B cell (primary cell): ENCODE measurements at regions not wholly inside any gene's neighbourhood (a gene's known extent, or its start where the extent isn't known, plus 50 kb on each side); places are given as distances from the start of the nearest gene placed in this dataset.

Source experiments
- ATAC-seq: fragments of 200-7000 bp; cut with Tn5 transposase; one replicate; pipeline ENCODE4 v1.10.0; 2021; ENCODE audit warnings: low read depth, mild to moderate bottlenecking, moderate number of reproducible peaks, moderate library complexity
- CTCF ChIA-PET: fragments of 350-600 bp; sonication (Branson Sonifier 250); formaldehyde crosslinking; loops from one replicate; lab custom pipeline; 2021; ENCODE audit warnings: antibody characterized with exemption, inconsistent platforms; lab: Charles Lee
- POLR2A ChIA-PET: fragments of 350-600 bp; sonication (Branson Sonifier 250); formaldehyde crosslinking; loops from one replicate; lab custom pipeline; 2021; ENCODE audit warnings: antibody characterized with exemption; lab: Charles Lee
- DNase-seq: peaks from one replicate; pipeline ENCODE4 v3.0.0; 2013
- H2AFZ ChIP-seq: 2 replicates; pipeline ENCODE4 v1.6.1; 2012; ENCODE audit warnings: mild to moderate bottlenecking, low read depth, low read length; ENCODE audit not compliant: insufficient read depth, poor library complexity, severe bottlenecking
- H3K27ac ChIP-seq, 2 donors: 1 replicate in 1 of 2; 2 replicates in 1 of 2; pipeline ENCODE4 v1.5.1; 2012 to 2013; ENCODE audit warnings: low read length in 2 of 2, mild to moderate bottlenecking in 2 of 2, moderate library complexity in 1 of 2
- H3K27me3 ChIP-seq, 4 experiments: fragments of 200-600 bp in 1 of 4; sonication (generic) in 1 of 4; replicated peaks in 1 of 4; 1 replicate in 2 of 4; 2 replicates in 2 of 4; pipeline versions ENCODE4 v1.6.1 to v1.7.0; 2013 to 2016; ENCODE audit warnings: low read length in 3 of 4, mild to moderate bottlenecking in 2 of 4, mixed read lengths in 1 of 4, moderate library complexity in 1 of 4; ENCODE audit not compliant: insufficient read depth in 4 of 4, control insufficient read depth in 3 of 4; ENCODE audit errors: control extremely low read depth in 1 of 4
- H3K36me3 ChIP-seq, 2 experiments: replicated peaks in 1 of 2; 1 replicate in 1 of 2; 2 replicates in 1 of 2; pipeline versions ENCODE4 v1.6.1 to v1.7.1; 2013; ENCODE audit warnings: low read length in 1 of 2; ENCODE audit not compliant: insufficient read depth in 2 of 2, control insufficient read depth in 1 of 2; ENCODE audit errors: control extremely low read depth in 1 of 2, extremely low read depth in 1 of 2
- H3K4me1 ChIP-seq, 2 donors: fragments of 200-600 bp in 1 of 2; sonication (generic) in 1 of 2; 1 replicate in 1 of 2; 2 replicates in 1 of 2; pipeline versions ENCODE4 v1.5.1 to v1.6.1; 2013 to 2017; ENCODE audit warnings: low read length in 2 of 2; ENCODE audit not compliant: control insufficient read depth in 2 of 2, insufficient read depth in 2 of 2
- H3K4me2 ChIP-seq: replicated peaks from 2 replicates; pipeline ENCODE3; 2012; ENCODE audit warnings: mild to moderate bottlenecking, low read depth, low read length; ENCODE audit not compliant: poor library complexity, severe bottlenecking
- H3K4me3 ChIP-seq, 5 experiments: fragments of 200-600 bp in 1 of 5; sonication (generic) in 1 of 5; 1 replicate in 3 of 5; 2 replicates in 2 of 5; pipeline versions ENCODE4 v1.5.1 to v1.7.0; 2011 to 2016; ENCODE audit warnings: low read length in 4 of 5, mild to moderate bottlenecking in 4 of 5, low read depth in 2 of 5, control low read depth in 1 of 5, moderate library complexity in 1 of 5; ENCODE audit not compliant: insufficient read depth in 1 of 5; ENCODE audit errors: control extremely low read depth in 1 of 5, extremely low read depth in 1 of 5
- H3K79me2 ChIP-seq: fragments of 200-600 bp; sonication (generic); one replicate; pipeline ENCODE4 v1.6.0; 2016; ENCODE audit warnings: low read length; ENCODE audit not compliant: control insufficient read depth, insufficient read depth
- H3K9ac ChIP-seq: fragments of 200-600 bp; sonication (generic); 2 replicates; pipeline ENCODE4 v1.6.1; 2017; ENCODE audit warnings: mild to moderate bottlenecking, low read length, moderate library complexity
- H3K9me3 ChIP-seq, 3 donors: one replicate each; pipeline versions ENCODE4 v1.6.1 to v1.7.1; 2013; ENCODE audit warnings: low read length in 2 of 3; ENCODE audit not compliant: control insufficient read depth in 2 of 3, insufficient read depth in 1 of 3; ENCODE audit errors: control extremely low read depth in 1 of 3
- H4K20me1 ChIP-seq: 2 replicates; pipeline ENCODE4 v1.6.0; 2012; ENCODE audit warnings: mild to moderate bottlenecking, low read length; ENCODE audit not compliant: insufficient read depth, control insufficient read depth, poor library complexity, severe bottlenecking
- H3K27ac Mint-ChIP-seq: one replicate; pipeline ENCODE4 v1.8.0; 2021; ENCODE audit warnings: mixed read lengths
- H3K27me3 Mint-ChIP-seq: one replicate; pipeline ENCODE4 v1.8.0; 2021; ENCODE audit warnings: mixed read lengths
- H3K4me1 Mint-ChIP-seq: one replicate; pipeline ENCODE4 v1.8.0; 2021; ENCODE audit warnings: mixed read lengths
- H3K4me3 Mint-ChIP-seq: one replicate; pipeline ENCODE4 v1.8.0; 2021; ENCODE audit warnings: mixed read lengths
- H3K9me3 Mint-ChIP-seq: one replicate; pipeline ENCODE4 v1.8.0; 2022; ENCODE audit warnings: mixed read lengths; ENCODE audit not compliant: insufficient read depth
- CTCF ChIP-seq: fragments of 200-600 bp; IDR thresholded peaks from one replicate; pipeline ENCODE4 v1.8.0; 2022; ENCODE audit warnings: antibody characterized with exemption, mild to moderate bottlenecking
- EZH2 ChIP-seq: IDR thresholded peaks from 2 replicates; pipeline ENCODE4 v1.6.1; 2012; ENCODE audit warnings: borderline replicate concordance, low read depth, mild to moderate bottlenecking, moderate library complexity, low read length; ENCODE audit not compliant: insufficient read depth, poor library complexity, severe bottlenecking
- WGBS: methylation state at CpG from one replicate; pipeline ENCODE4 v1.1.5; 2013; ENCODE audit warnings: missing lambda C conversion rate; ENCODE audit not compliant: insufficient coverage; 5-methylcytosine and 5-hydroxymethylcytosine counted together
- intact Hi-C: fragments of 100-400 bp; cut with micrococcal nuclease; formaldehyde crosslinking; loops from one replicate; pipeline ENCODE4 v1.10.0; 2022

- no peak overlapping the region for H2AFZ ChIP-seq
- Mint-ChIP-seq H3K4me1 (no peaks in the 10 kb centered on the region), H3K27ac (no peak overlapping the region), H3K4me3 (no peak overlapping the region), H3K27me3 (no peaks in the 10 kb centered on the region), H3K9me3 (peaks cover 5% of the 10 kb centered on the region)
- H4K20me1 ChIP-seq, result no peaks in the 10 kb centered on the region
- DNase-seq (no peak), ATAC-seq (no peak)
- H3K79me2 ChIP-seq, result no peaks in the 10 kb centered on the region
- H3K4me1 ChIP-seq, result no peaks in the 10 kb centered on the region
- no peak overlapping the region for H3K27ac ChIP-seq
- intact Hi-C loops, result no loop called here
- H3K9ac ChIP-seq, result no peak overlapping the region
- H3K4me3 ChIP-seq, result no peak overlapping the region
- H3K36me3 ChIP-seq, result no peaks in the 10 kb centered on the region
- CTCF ChIA-PET, result no interaction called here
- POLR2A ChIA-PET, result no interaction called here
- H3K4me2 ChIP-seq, result no peak overlapping the region
- TF ChIP-seq CTCF (no peak), EZH2 (no peak)
- H3K27me3 ChIP-seq, result no peaks in the 10 kb centered on the region
- H3K9me3 ChIP-seq, result no peaks in the 10 kb centered on the region
Measured at GRCh38 chr17:12369065-12369464, 296.6 kb upstream of the MYOCD start.

GRCh38 chr17:12376276-12376675, 289.4 kb upstream of the MYOCD start:
- no peak overlapping the region for H3K4me3 Mint-ChIP-seq
- no peaks in the 10 kb centered on the region for H3K36me3 ChIP-seq
- no peaks in the 10 kb centered on the region for H3K9me3 ChIP-seq
- no peak overlapping the region for H3K27ac ChIP-seq
- H3K9me3 Mint-ChIP-seq, result peaks cover 5% of the 10 kb centered on the region
- no peak overlapping the region for H2AFZ ChIP-seq
- POLR2A ChIA-PET, result no interaction called here
- H3K27ac Mint-ChIP-seq, result no peak overlapping the region
- H3K4me2 ChIP-seq, result no peak overlapping the region
- DNase-seq (no peak), ATAC-seq (no peak)
- no peak overlapping the region for H3K4me3 ChIP-seq
- CTCF ChIA-PET, result no interaction called here
- no peaks in the 10 kb centered on the region for H3K4me1 Mint-ChIP-seq
- H3K27me3 ChIP-seq, result no peaks in the 10 kb centered on the region
- H3K9ac ChIP-seq, result no peak overlapping the region
- H3K79me2 ChIP-seq, result no peaks in the 10 kb centered on the region
- H3K4me1 ChIP-seq, result no peaks in the 10 kb centered on the region
- no peaks in the 10 kb centered on the region for H4K20me1 ChIP-seq
- TF ChIP-seq EZH2 (no peak), CTCF (no peak)
- intact Hi-C loops, result no loop called here
- 86% methylated on average over 1 of the region's 3 CpGs for WGBS
- H3K27me3 Mint-ChIP-seq, result no peaks in the 10 kb centered on the region
